ENCODE measurements at regions not wholly inside any gene's neighbourhood (a gene's known extent, or its start where the extent isn't known, plus 50 kb on each side); places are given as distances from the start of the nearest gene placed in this dataset.

- DNase-seq = no peak
- no peak overlapping the region for H3K4me3 Mint-ChIP-seq (ENCODE audit: unreplicated experiment)
- no peak for TF ChIP-seq CTCF (IDR thresholded peaks at IDR 0.05; ENCODE audit: insufficient read depth in 1 of 2, low read depth in 1 of 2, low read length in 1 of 2, severe bottlenecking in 1 of 2, unreplicated experiment in 1 of 2)
- POLR2A ChIA-PET = no interaction called here
- Histone ChIP-seq H3K36me3 (ENCODE audit: control insufficient read depth, insufficient read depth, low read length) (no peaks in the 10 kb centered on the region), H3K27me3 (replicated peaks; ENCODE audit: control insufficient read depth, insufficient read depth, low read length) (no peaks in the 10 kb centered on the region), H3K4me1 (no peaks in the 10 kb centered on the region), H3K4me3 (ENCODE audit: low read depth, low read length) (no peak overlapping the region), H3K9me3 (no peaks in the 10 kb centered on the region)
- BruUV-seq (replicated peaks) = no TSS peak
- intact Hi-C loops (cut with micrococcal nuclease; ENCODE audit: unreplicated experiment) = no loop called here
- peaks cover 4% of the 10 kb centered on the region for H3K4me1 Mint-ChIP-seq (ENCODE audit: low read depth, unreplicated experiment)
- no peaks in the 10 kb centered on the region for H3K27me3 Mint-ChIP-seq (ENCODE audit: insufficient read depth, unreplicated experiment)
- no peaks in the 10 kb centered on the region for H3K9me3 Mint-ChIP-seq (ENCODE audit: unreplicated experiment)
- no peak overlapping the region for H3K27ac Mint-ChIP-seq (ENCODE audit: unreplicated experiment)
- no peaks in the 10 kb centered on the region for H3K36me3 Mint-ChIP-seq (ENCODE audit: insufficient read depth, unreplicated experiment)
- CTCF ChIA-PET = no interaction called here
These were observed 275.3 kb downstream of the GADD45G start for GRCh38 chr9:89880161-89880560.

DNA sequence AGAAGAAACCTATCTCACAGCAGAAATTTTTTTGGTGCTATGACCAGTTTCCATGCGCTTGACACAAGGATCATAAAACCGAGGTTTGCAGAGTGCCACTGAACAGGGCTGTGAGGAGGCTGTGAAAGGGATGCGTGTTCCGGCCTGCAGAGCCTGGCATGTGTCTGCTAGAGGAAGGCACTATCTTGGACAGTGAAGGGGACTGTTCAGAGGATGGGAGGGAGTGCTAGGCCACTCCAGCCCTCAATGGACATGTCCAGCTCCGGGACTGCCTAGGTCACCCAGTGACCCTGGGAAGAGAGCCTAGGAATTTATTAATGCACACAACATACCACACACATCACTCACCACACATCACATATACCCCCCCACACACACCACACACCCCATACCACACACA is 275.9 kb downstream of the GADD45G start:
- Mint-ChIP-seq H3K36me3 (ENCODE audit: insufficient read depth, unreplicated experiment) (no peaks in the 10 kb centered on the region), H3K9me3 (ENCODE audit: unreplicated experiment) (no peaks in the 10 kb centered on the region), H3K4me3 (ENCODE audit: unreplicated experiment) (no peak overlapping the region), H3K27me3 (ENCODE audit: insufficient read depth, unreplicated experiment) (no peaks in the 10 kb centered on the region), H3K4me1 (ENCODE audit: low read depth, unreplicated experiment) (peaks cover 4% of the 10 kb centered on the region), H3K27ac (ENCODE audit: unreplicated experiment) (no peak overlapping the region)
- Histone ChIP-seq H3K36me3 (ENCODE audit: control insufficient read depth, insufficient read depth, low read length) (no peaks in the 10 kb centered on the region), H3K9me3 (no peaks in the 10 kb centered on the region), H3K27me3 (replicated peaks; ENCODE audit: control insufficient read depth, insufficient read depth, low read length) (no peaks in the 10 kb centered on the region), H3K4me3 (ENCODE audit: low read depth, low read length) (no peak overlapping the region), H3K4me1 (no peaks in the 10 kb centered on the region)
- intact Hi-C loops (cut with micrococcal nuclease; ENCODE audit: unreplicated experiment) = no loop called here
- no peak for TF ChIP-seq CTCF (IDR thresholded peaks at IDR 0.05; ENCODE audit: insufficient read depth in 1 of 2, low read depth in 1 of 2, low read length in 1 of 2, severe bottlenecking in 1 of 2, unreplicated experiment in 1 of 2)
- ChIA-PET CTCF (no interaction called here), POLR2A (no interaction called here)
- BruUV-seq (replicated peaks) = no TSS peak
- DNase-seq = no peak

GRCh38 chr9:89881431-89881830 is 276.6 kb downstream of the GADD45G start:
- CTCF ChIA-PET = no interaction called here
- no peak overlapping the region for H3K27ac Mint-ChIP-seq (ENCODE audit: unreplicated experiment)
- H3K4me1 ChIP-seq = no peaks in the 10 kb centered on the region
- H3K4me3 ChIP-seq (ENCODE audit: low read depth, low read length) = no peak overlapping the region
- POLR2A ChIA-PET = no interaction called here
- no peak for DNase-seq
- no peaks in the 10 kb centered on the region for H3K27me3 ChIP-seq (replicated peaks; ENCODE audit: control insufficient read depth, insufficient read depth, low read length)
- peaks cover 4% of the 10 kb centered on the region for H3K4me1 Mint-ChIP-seq (ENCODE audit: low read depth, unreplicated experiment)
- no peaks in the 10 kb centered on the region for H3K27me3 Mint-ChIP-seq (ENCODE audit: insufficient read depth, unreplicated experiment)
- no peaks in the 10 kb centered on the region for H3K36me3 ChIP-seq (ENCODE audit: control insufficient read depth, insufficient read depth, low read length)
- no peaks in the 10 kb centered on the region for H3K9me3 Mint-ChIP-seq (ENCODE audit: unreplicated experiment)
- intact Hi-C loops (cut with micrococcal nuclease; ENCODE audit: unreplicated experiment) = no loop called here
- no peaks in the 10 kb centered on the region for H3K9me3 ChIP-seq
- TF ChIP-seq CTCF (IDR thresholded peaks at IDR 0.05; ENCODE audit: insufficient read depth in 1 of 2, low read depth in 1 of 2, low read length in 1 of 2, severe bottlenecking in 1 of 2, unreplicated experiment in 1 of 2) = no peak
- no peaks in the 10 kb centered on the region for H3K36me3 Mint-ChIP-seq (ENCODE audit: insufficient read depth, unreplicated experiment)
- H3K4me3 Mint-ChIP-seq (ENCODE audit: unreplicated experiment) = no peak overlapping the region
- BruUV-seq (replicated peaks) = no TSS peak

Data from Caco-2 (cell line).